Panc1 (cell line): ENCODE measurements at regions not wholly inside any gene's neighbourhood (a gene's known extent, or its start where the extent isn't known, plus 50 kb on each side); places are given as distances from the start of the nearest gene placed in this dataset.

ENCODE experiments used
- ATAC-seq: fragments of 200-7000 bp; cut with Tn5 transposase; 2 replicates; pipeline ENCODE4 v1.9.1; 2020; ENCODE audit warnings: mild to moderate bottlenecking, moderate library complexity
- BruUV-seq: library from RNA; stranded (reverse); fragments of 400-500 nt; replicated peaks from 2 replicates; lab custom pipeline; 2021; lab: Mats Ljungman, UMichigan
- CTCF ChIA-PET: fragments of 300-600 bp; sonication (Branson Sonifier 250); formaldehyde crosslinking; loops from one replicate; lab custom pipeline; 2022; ENCODE audit warnings: antibody characterized with exemption; lab: Charles Lee
- POLR2A ChIA-PET: fragments of 300-600 bp; sonication (Branson Sonifier 250); formaldehyde crosslinking; loops from one replicate; lab custom pipeline; 2022; ENCODE audit warnings: antibody characterized with exemption; lab: Charles Lee
- DNase-seq: peaks from one replicate; pipeline ENCODE4 v3.0.0-alpha.2; 2010; ENCODE audit warnings: low read depth, low spot score
- H3K27ac ChIP-seq: 2 replicates; pipeline ENCODE4 v1.5.1; 2011; ENCODE audit warnings: mild to moderate bottlenecking, low read length, inconsistent platforms
- H3K27me3 ChIP-seq: fragments of 200-500 bp; sonication (Bioruptor generic); 2 replicates; pipeline ENCODE4 v1.6.0; 2014; ENCODE audit warnings: low read length, inconsistent platforms; ENCODE audit not compliant: control insufficient read depth, insufficient read depth
- H3K36me3 ChIP-seq: fragments of 200-500 bp; sonication (Bioruptor generic); 2 replicates; pipeline ENCODE4 v1.5.1; 2014; ENCODE audit warnings: inconsistent platforms, mild to moderate bottlenecking, low read length, moderate library complexity; ENCODE audit not compliant: control insufficient read depth, insufficient read depth
- H3K4me1 ChIP-seq: 2 replicates; pipeline ENCODE4 v1.5.1; 2011; ENCODE audit warnings: inconsistent platforms, mild to moderate bottlenecking, low read length, moderate library complexity; ENCODE audit not compliant: control insufficient read depth, insufficient read depth
- H3K4me3 ChIP-seq, 2 experiments: 2 replicates each; pipeline ENCODE4 v1.5.1; 2011 to 2012; ENCODE audit warnings: low read depth in 2 of 2, low read length in 2 of 2, mild to moderate bottlenecking in 2 of 2, inconsistent platforms in 1 of 2, moderate library complexity in 1 of 2
- H3K9me3 ChIP-seq: fragments of 200-500 bp; sonication (Bioruptor generic); 2 replicates; pipeline ENCODE4 v1.5.1; 2014; ENCODE audit warnings: low read depth, mild to moderate bottlenecking, inconsistent platforms, low read length, moderate library complexity; ENCODE audit not compliant: control insufficient read depth, insufficient read depth
- CTCF ChIP-seq: fragments of 450-650 bp; IDR thresholded peaks from 2 replicates; pipeline ENCODE4 v1.5.1; 2017; ENCODE audit warnings: mild to moderate bottlenecking
- POLR2AphosphoS5 ChIP-seq: IDR thresholded peaks from 2 replicates; pipeline ENCODE4 v1.6.1; 2012; ENCODE audit warnings: mild to moderate bottlenecking, low read depth, low read length, moderate library complexity
- REST ChIP-seq, 2 experiments: IDR thresholded peaks; 2 replicates each; pipeline ENCODE4 v1.6.1; 2011 to 2012; ENCODE audit warnings: low read depth in 2 of 2, control low read depth in 1 of 2, low read length in 1 of 2, mild to moderate bottlenecking in 1 of 2, moderate library complexity in 1 of 2; ENCODE audit not compliant: insufficient read depth in 1 of 2
- SIN3A ChIP-seq: IDR thresholded peaks from 2 replicates; pipeline ENCODE4 v1.6.1; 2012; ENCODE audit warnings: low read depth, mild to moderate bottlenecking, low read length, moderate library complexity, borderline replicate concordance; ENCODE audit not compliant: insufficient read depth
- TCF7L2 ChIP-seq: IDR thresholded peaks from 2 replicates; pipeline ENCODE4 v1.6.1; 2011; ENCODE audit warnings: mild to moderate bottlenecking, low read depth, low read length, inconsistent platforms
- in situ Hi-C: cut with HindIII; loops from 2 replicates; pipeline ENCODE4 v1.10.0; 2016; ENCODE audit warnings: low sequenced_read_pairs, low pct_unique_long_range_greater_than_20kb
- intact Hi-C: fragments of 100-400 bp; cut with micrococcal nuclease; formaldehyde crosslinking; loops from one replicate; pipeline ENCODE4 v1.10.0; 2022; ENCODE audit not compliant: unreplicated experiment

- ChIA-PET CTCF (no interaction called here), POLR2A (no interaction called here)
- Histone ChIP-seq H3K9me3 (no peaks in the 10 kb centered on the region), H3K27ac (no peak overlapping the region), H3K4me1 (no peaks in the 10 kb centered on the region), H3K36me3 (no peaks in the 10 kb centered on the region), H3K27me3 (peaks cover 6% of the 10 kb centered on the region), H3K4me3 (no peak overlapping the region)
- DNase-seq (no peak), ATAC-seq (no peak)
- intact Hi-C loops = no loop called here
- no TSS peak for BruUV-seq
- TF ChIP-seq CTCF (no peak), TCF7L2 (no peak), POLR2AphosphoS5 (no peak), REST (IDR thresholded peaks at IDR 0.05; ENCODE audit: insufficient read depth in 1 of 2, low read depth in 2 of 2, low read length in 1 of 2) (no peak), SIN3A (no peak)
- in situ Hi-C loops = no loop called here
Observed at GRCh38 chr22:26095256-26095956, 73.9 kb upstream of the SEZ6L start.

- ATAC-seq (no peak), DNase-seq (no peak)
- no peaks in the 10 kb centered on the region for H3K9me3 ChIP-seq
- POLR2A ChIA-PET = no interaction called here
- H3K4me1 ChIP-seq = no peaks in the 10 kb centered on the region
- 0 out of 2 replicates have a peak, but pooled peaks cover 1% of the 10 kb centered on the region for H3K27me3 ChIP-seq
- in situ Hi-C loops (no loop called here), intact Hi-C loops (no loop called here)
- no peaks in the 10 kb centered on the region for H3K36me3 ChIP-seq
- no TSS peak for BruUV-seq
- H3K4me3 ChIP-seq = no peak overlapping the region
- TF ChIP-seq TCF7L2 (no peak), SIN3A (no peak), CTCF (no peak), REST (IDR thresholded peaks at IDR 0.05; ENCODE audit: insufficient read depth in 1 of 2, low read depth in 2 of 2, low read length in 1 of 2) (no peak), POLR2AphosphoS5 (no peak)
- no peak overlapping the region for H3K27ac ChIP-seq
- CTCF ChIA-PET = no interaction called here
Observed at GRCh38 chr22:26097411-26097810, 71.9 kb upstream of the SEZ6L start.
